Heart left ventricle (tissue), 16 donors: ENCODE measurements at regions not wholly inside any gene's neighbourhood (a gene's known extent, or its start where the extent isn't known, plus 50 kb on each side); places are given as distances from the start of the nearest gene placed in this dataset.

Source experiments
- ATAC-seq, 4 donors: fragments of 200-7000 bp; cut with Tn5 transposase; one replicate each; pipeline ENCODE4 v1.9.1; 2020 to 2022; ENCODE audit warnings: moderate library complexity in 4 of 4, mild to moderate bottlenecking in 3 of 4, moderate number of reproducible peaks in 1 of 4
- DNase-seq, 5 donors: peaks; one replicate each; pipeline ENCODE4 v3.0.0-alpha.2; 2020
- H3K27ac ChIP-seq, 12 donors: fragments of 200-600 bp; sonication (generic) in 4 of 12; one replicate each; pipeline versions ENCODE4 v1.5.0 to v1.8.0; 2016 to 2022; ENCODE audit warnings: mild to moderate bottlenecking in 2 of 12
- H3K27me3 ChIP-seq, 9 donors: fragments of 200-600 bp; sonication (generic) in 2 of 9; one replicate each; pipeline versions ENCODE4 v1.5.1 to v1.8.0; 2016 to 2022; ENCODE audit warnings: mild to moderate bottlenecking in 3 of 9
- H3K36me3 ChIP-seq, 9 donors: fragments of 200-600 bp; sonication (generic) in 2 of 9; one replicate each; pipeline versions ENCODE4 v1.5.0 to v1.8.0; 2018 to 2022; ENCODE audit warnings: mild to moderate bottlenecking in 2 of 9
- H3K4me1 ChIP-seq, 12 donors: fragments of 200-600 bp; sonication (generic) in 4 of 12; one replicate each; pipeline versions ENCODE4 v1.5.0 to v1.8.0; 2016 to 2022; ENCODE audit warnings: mild to moderate bottlenecking in 3 of 12
- H3K4me3 ChIP-seq, 12 donors: fragments of 200-600 bp; sonication (generic) in 4 of 12; one replicate each; pipeline versions ENCODE4 v1.5.0 to v1.8.0; 2017 to 2022; ENCODE audit warnings: mild to moderate bottlenecking in 9 of 12, moderate library complexity in 4 of 12
- H3K9me3 ChIP-seq, 12 donors: fragments of 200-600 bp; sonication (generic) in 4 of 12; one replicate each; pipeline versions ENCODE4 v1.5.0 to v1.8.0; 2016 to 2022; ENCODE audit warnings: mild to moderate bottlenecking in 1 of 12
- CTCF ChIP-seq, 12 donors: fragments of 200-600 bp; sonication (generic) in 4 of 12; IDR thresholded peaks; one replicate each; pipeline versions ENCODE4 v1.5.0 to v1.8.0; 2018 to 2022; ENCODE audit warnings: antibody characterized with exemption in 12 of 12, mild to moderate bottlenecking in 5 of 12
- POLR2A ChIP-seq, 2 donors: fragments of 450-650 bp; IDR thresholded peaks; one replicate each; pipeline ENCODE4 v1.6.1; 2017; ENCODE audit warnings: antibody characterized with exemption in 2 of 2, mild to moderate bottlenecking in 2 of 2, moderate library complexity in 2 of 2
- WGBS, 4 donors: extraction: QIAGEN DNeasy Blood & Tissue Kit in 2 of 4; methylation state at CpG; one replicate each; pipeline versions ENCODE4 v1.1.5 to v1.1.7; 2013 to 2018; 5-methylcytosine and 5-hydroxymethylcytosine counted together
- intact Hi-C, 10 donors: fragments of 100-400 bp; cut with DNase I; formaldehyde crosslinking; loops; one replicate each; pipeline versions ENCODE4 v1.11.1 to v1.14.2; 2022
- donor health status: ischemic (EF 13 %, LVEDD 7.1; RV severe dilation, severe dysfunction).
- donor health status: healthy with polysubstance abuse.
- donor health status: DM: no; HTN: yes; CAD: no.
- donor health status: DM: no; HTN: no; CAD: no.
- donor health status: ischemic (EF 25% LVEDD 6.9; RV normal size, moderate dysfunction).
- donor health status: ischemic (EF 25% LVEDD 5.7; RV mildly dilated, moderate dysfunction).
- donor health status: healthy.
- donor health status: DM: yes; HTN: yes; CAD: no.
- donor health status: ischemic (EF 35%, LVEDD 5.7; RV mildly dilated, moderate dysfunction).
- donor health status: nonischemic (EF 11% LVEDD 7.7; RV severe dilation, severe dysfunction).
- donor health status: DM: yes; HTN: yes; CAD: no.
- donor health status: PGD.
- donor health status: ischemic (EF 29% LVEDD 5.4; RV normal size, mild dysfunction).
- donor health status: nonischemic (EF 23%, LVEDD 6.1; RV moderate dilation, normal function).

- intact Hi-C loops, result no loop called here
- H3K27me3 ChIP-seq, result no peaks in the 10 kb centered on the region
- no peaks in the 10 kb centered on the region for H3K4me1 ChIP-seq
- peak overlapping the region in 5 of 12 donors; percentile 20 to 61 (median 21) for H3K27ac ChIP-seq
- H3K9me3 ChIP-seq, result peaks cover 0 to 5% (median 0%) of the 10 kb centered on the region in 12 donors
- no peaks in the 10 kb centered on the region for H3K36me3 ChIP-seq
- no peak for DNase-seq
- peak in 1 of 4 donors; percentile 41 for ATAC-seq
- H3K4me3 ChIP-seq, result no peak overlapping the region
- 44 to 53% (median 47%) methylated on average over 3 of the region's 3 CpGs for WGBS, 4 donors
- no peak for TF ChIP-seq CTCF (IDR thresholded peaks at IDR 0.05)
- TF ChIP-seq POLR2A (IDR thresholded peaks at IDR 0.05), result no peak
Measured at GRCh38 chr14:53231171-53231570, 78.0 kb upstream of the DDHD1 start.

- Histone ChIP-seq H3K36me3 (no peaks in the 10 kb centered on the region), H3K27me3 (no peaks in the 10 kb centered on the region), H3K27ac (no peak overlapping the region), H3K4me3 (no peak overlapping the region), H3K4me1 (no peaks in the 10 kb centered on the region), H3K9me3 (peaks cover 0 to 20% (median 3%) of the 10 kb centered on the region in 12 donors)
- WGBS, 4 donors, result 31 to 86% (median 54%) methylated on average over 4 of the region's 4 CpGs
- ATAC-seq, result no peak
- no peak for DNase-seq
- TF ChIP-seq POLR2A (IDR thresholded peaks at IDR 0.05), result no peak
- TF ChIP-seq CTCF (IDR thresholded peaks at IDR 0.05), result no peak
- intact Hi-C loops, result no loop called here
Measured at GRCh38 chr14:53228966-53229365, 75.8 kb upstream of the DDHD1 start.

- DNase-seq (no peak), ATAC-seq (no peak)
- H3K36me3 ChIP-seq, result no peaks in the 10 kb centered on the region
- H3K9me3 ChIP-seq, result peaks cover 0 to 20% (median 5%) of the 10 kb centered on the region in 12 donors
- H3K27me3 ChIP-seq, result no peaks in the 10 kb centered on the region
- no peaks in the 10 kb centered on the region for H3K4me1 ChIP-seq
- intact Hi-C loops, result no loop called here
- H3K4me3 ChIP-seq, result no peak overlapping the region
- TF ChIP-seq CTCF (IDR thresholded peaks at IDR 0.05), result no peak
- TF ChIP-seq POLR2A (IDR thresholded peaks at IDR 0.05), result no peak
- WGBS, 4 donors, result 90 to 93% (median 92%) methylated on average over 2 to 4 of the region's 4 CpGs
- H3K27ac ChIP-seq, result no peak overlapping the region
Measured at GRCh38 chr14:53227154-53227718, 74.1 kb upstream of the DDHD1 start.

- no peak for TF ChIP-seq CTCF (IDR thresholded peaks at IDR 0.05)
- no peak for TF ChIP-seq POLR2A (IDR thresholded peaks at IDR 0.05)
- H3K36me3 ChIP-seq, result no peaks in the 10 kb centered on the region
- H3K4me1 ChIP-seq, result no peaks in the 10 kb centered on the region
- intact Hi-C loops, result no loop called here
- peak in 3 of 4 donors; percentile 59 to 76 (median 64) for ATAC-seq
- H3K9me3 ChIP-seq, result peaks cover 0 to 20% (median 5%) of the 10 kb centered on the region in 12 donors
- H3K27me3 ChIP-seq, result no peaks in the 10 kb centered on the region
- no peak overlapping the region for H3K4me3 ChIP-seq
- no peak overlapping the region for H3K27ac ChIP-seq
- DNase-seq, result peak; percentile 52 to 71 (median 64)
- 65 to 84% (median 79%) methylated on average over 5 of the region's 5 CpGs for WGBS, 4 donors
Measured at GRCh38 chr14:53226553-53226952, 73.4 kb upstream of the DDHD1 start.
